Ramos (cell line): ENCODE measurements at regions not wholly inside any gene's neighbourhood (a gene's known extent, or its start where the extent isn't known, plus 50 kb on each side); places are given as distances from the start of the nearest gene placed in this dataset.
"Not testable (repeated sequence)": the region's sequence is repeated elsewhere in the genome, so short reads cannot be mapped to it uniquely, and the experiment has no call there.

Experiments
- in situ Hi-C: fragments of 300-500 bp; cut with MboI; formaldehyde crosslinking; loops from one replicate; pipeline ENCODE4 v1.14.3; 2022; ENCODE audit warnings: low sequenced_read_pairs; ENCODE audit not compliant: unreplicated experiment

GRCh38 chr3:103796068-103796467 lies 1361.3 kb downstream of the ZPLD1 start:
- in situ Hi-C loops, result no loop called here

- in situ Hi-C loops, result no loop called here
Measured at GRCh38 chr3:103803787-103804186, 1369.0 kb downstream of the ZPLD1 start.

- in situ Hi-C loops, result no loop called here
Measured at GRCh38 chr3:103810167-103810566, 1375.4 kb downstream of the ZPLD1 start.

GRCh38 chr3:103813955-103814354 lies 1379.1 kb downstream of the ZPLD1 start:
- in situ Hi-C loops, result no loop called here

GRCh38 chr3:103818398-103818797 lies 1383.6 kb downstream of the ZPLD1 start:
- in situ Hi-C loops, result no loop called here

- in situ Hi-C loops, result no loop called here
Measured at GRCh38 chr3:103818800-103819199, 1384.0 kb downstream of the ZPLD1 start.

GRCh38 chr3:103825586-103825985 lies 1390.8 kb downstream of the ZPLD1 start:
- in situ Hi-C loops, result no loop called here

- in situ Hi-C loops, result no loop called here
Measured at GRCh38 chr3:103829723-103830326, 1395.0 kb downstream of the ZPLD1 start.

- in situ Hi-C loops, result no loop called here
Measured at GRCh38 chr3:103847081-103848062, 1412.6 kb downstream of the ZPLD1 start.

GRCh38 chr3:103851793-103852192 lies 1417.0 kb downstream of the ZPLD1 start:
- in situ Hi-C loops, result no loop called here

GRCh38 chr3:103862415-103862814 lies 1427.6 kb downstream of the ZPLD1 start:
- in situ Hi-C loops, result no loop called here

- in situ Hi-C loops, result no loop called here
Measured at GRCh38 chr3:103863381-103863780, 1428.6 kb downstream of the ZPLD1 start.

- in situ Hi-C loops, result no loop called here
Measured at GRCh38 chr3:103866113-103866512, 1431.3 kb downstream of the ZPLD1 start.

- in situ Hi-C loops, result no loop called here
Measured at GRCh38 chr3:103873021-103873420, 1438.2 kb downstream of the ZPLD1 start.

- in situ Hi-C loops, result no loop called here
Measured at GRCh38 chr3:103873897-103874545, 1439.2 kb downstream of the ZPLD1 start.

GRCh38 chr3:103881809-103882208 lies 1447.0 kb downstream of the ZPLD1 start:
- in situ Hi-C loops, result not testable (repeated sequence)

GRCh38 chr3:103889675-103890074 lies 1454.9 kb downstream of the ZPLD1 start:
- in situ Hi-C loops, result no loop called here

- in situ Hi-C loops, result no loop called here
Measured at GRCh38 chr3:103894162-103894822, 1459.5 kb downstream of the ZPLD1 start.

GRCh38 chr3:103899328-103899727 lies 1464.5 kb downstream of the ZPLD1 start:
- in situ Hi-C loops, result no loop called here

- in situ Hi-C loops, result no loop called here
Measured at GRCh38 chr3:103904991-103905390, 1461.7 kb upstream of the ALCAM start.
